ENCODE measurements at regions not wholly inside any gene's neighbourhood (a gene's known extent, or its start where the extent isn't known, plus 50 kb on each side); places are given as distances from the start of the nearest gene placed in this dataset.

- no peak overlapping the region for H3K4me3 ChIP-seq
- ATAC-seq (no peak), DNase-seq (no peak)
- intact Hi-C loops (cut with DNase I): no loop called here
- no peaks in the 10 kb centered on the region for H3K9me3 ChIP-seq
- H3K27ac ChIP-seq: no peak overlapping the region
- no peaks in the 10 kb centered on the region for H3K36me3 ChIP-seq
- no peak for TF ChIP-seq CTCF (IDR thresholded peaks at IDR 0.05)
- H3K27me3 ChIP-seq: peaks cover 0 to 27% (median 11%) of the 10 kb centered on the region in 7 donors
- no peaks in the 10 kb centered on the region for H3K4me1 ChIP-seq
Observed at GRCh38 chr18:57219964-57220363, 73.1 kb downstream of the BOD1L2 start.

DNA sequence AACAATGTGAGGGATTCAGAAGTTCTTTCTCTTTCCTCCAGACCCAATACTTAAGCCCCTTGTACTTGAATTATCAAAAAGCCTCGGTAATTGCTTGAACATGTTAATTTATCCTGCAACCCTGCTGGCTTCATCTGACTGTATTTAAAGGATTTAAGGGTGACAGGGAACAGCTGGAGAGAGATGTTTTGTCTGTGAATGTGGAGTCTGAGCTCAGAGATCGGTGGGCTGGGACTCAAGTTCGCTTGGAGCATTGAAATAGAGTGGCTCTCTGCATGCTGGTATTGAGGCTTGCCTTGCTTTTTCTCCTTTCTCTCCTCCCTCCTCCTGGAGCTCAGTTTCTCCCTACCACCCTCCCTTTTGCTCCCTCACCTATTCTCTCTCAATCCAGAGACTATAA, 73.6 kb downstream of the BOD1L2 start:
- no peak for ATAC-seq
- H3K27me3 ChIP-seq: peaks cover 0 to 29% (median 13%) of the 10 kb centered on the region in 7 donors
- no peak for TF ChIP-seq CTCF (IDR thresholded peaks at IDR 0.05)

GRCh38 chr18:57220930-57221483, 74.1 kb downstream of the BOD1L2 start:
- TF ChIP-seq CTCF (IDR thresholded peaks at IDR 0.05): no peak
- no peak overlapping the region for H3K4me3 ChIP-seq
- 69% methylated on average over 9 of the region's 9 CpGs for WGBS, 2 donors
- H3K27ac ChIP-seq: no peak overlapping the region
- H3K27me3 ChIP-seq: peaks cover 0 to 33% (median 13%) of the 10 kb centered on the region in 7 donors
- ATAC-seq (no peak), DNase-seq (no peak)
- no peaks in the 10 kb centered on the region for H3K4me1 ChIP-seq
- intact Hi-C loops (cut with DNase I): no loop called here
- H3K9me3 ChIP-seq: no peaks in the 10 kb centered on the region
- H3K36me3 ChIP-seq: no peaks in the 10 kb centered on the region

More for the DNA sequence above, 73.6 kb downstream of the BOD1L2 start:
- Histone ChIP-seq H3K27ac (no peak overlapping the region), H3K4me1 (no peaks in the 10 kb centered on the region), H3K9me3 (no peaks in the 10 kb centered on the region), H3K36me3 (no peaks in the 10 kb centered on the region), H3K4me3 (no peak overlapping the region)
- intact Hi-C loops (cut with DNase I): no loop called here
- DNase-seq: no peak
- WGBS, 2 donors: 13 to 16% methylated on average over 3 of the region's 3 CpGs

- H3K4me3 ChIP-seq: no peak overlapping the region
- H3K27ac ChIP-seq: no peak overlapping the region
- intact Hi-C loops (cut with DNase I): no loop called here
- peaks cover 0 to 33% (median 13%) of the 10 kb centered on the region in 7 donors for H3K27me3 ChIP-seq
- no peak for ATAC-seq
- 53 to 56% methylated on average over 4 of the region's 4 CpGs for WGBS, 2 donors
- no peak for DNase-seq
- H3K36me3 ChIP-seq: no peaks in the 10 kb centered on the region
- no peak for TF ChIP-seq CTCF (IDR thresholded peaks at IDR 0.05)
- no peaks in the 10 kb centered on the region for H3K4me1 ChIP-seq
- H3K9me3 ChIP-seq: peaks cover 0 to 1% (median 0%) of the 10 kb centered on the region in 11 donors
Observed at GRCh38 chr18:57223144-57223870, 76.4 kb downstream of the BOD1L2 start.

Data from heart right ventricle (tissue), 16 donors.